Stimulated activated memory B cell treated with anti-CD40 and anti-IgM and Interleukin-4, amounts not matched to agents 10 μg/mL and 1 μg/mL and 100 μg/mL, for 72 hours (primary cell): ENCODE measurements at regions not wholly inside any gene's neighbourhood (a gene's known extent, or its start where the extent isn't known, plus 50 kb on each side); places are given as distances from the start of the nearest gene placed in this dataset.

Experiments
- ATAC-seq: fragments of 150-1000 bp; cut with Tn5 transposase; 2 replicates; pipeline ENCODE4 v1.10.0; 2021
- H3K27ac Mint-ChIP-seq: one replicate; pipeline ENCODE4 v1.8.0; 2022; ENCODE audit warnings: mild to moderate bottlenecking, mixed read lengths
- H3K27me3 Mint-ChIP-seq: one replicate; pipeline ENCODE4 v1.8.0; 2022; ENCODE audit warnings: mixed read lengths
- H3K36me3 Mint-ChIP-seq: one replicate; pipeline ENCODE4 v1.8.0; 2022; ENCODE audit warnings: mixed read lengths
- H3K4me1 Mint-ChIP-seq: one replicate; pipeline ENCODE4 v1.8.0; 2022; ENCODE audit warnings: mixed read lengths
- H3K4me3 Mint-ChIP-seq: one replicate; pipeline ENCODE4 v1.8.0; 2022; ENCODE audit warnings: mild to moderate bottlenecking, moderate library complexity, mixed read lengths
- H3K9me3 Mint-ChIP-seq: one replicate; pipeline ENCODE4 v1.8.0; 2022; ENCODE audit warnings: mixed read lengths

- ATAC-seq = no peak
- H3K4me3 Mint-ChIP-seq = no peak overlapping the region
- H3K4me1 Mint-ChIP-seq = no peaks in the 10 kb centered on the region
- H3K27ac Mint-ChIP-seq = no peak overlapping the region
- H3K36me3 Mint-ChIP-seq = no peaks in the 10 kb centered on the region
- H3K9me3 Mint-ChIP-seq = peaks cover 3% of the 10 kb centered on the region
- no peaks in the 10 kb centered on the region for H3K27me3 Mint-ChIP-seq
Observed at GRCh38 chr13:64305246-64305645, 2889.6 kb upstream of the PCDH20 start.

DNA sequence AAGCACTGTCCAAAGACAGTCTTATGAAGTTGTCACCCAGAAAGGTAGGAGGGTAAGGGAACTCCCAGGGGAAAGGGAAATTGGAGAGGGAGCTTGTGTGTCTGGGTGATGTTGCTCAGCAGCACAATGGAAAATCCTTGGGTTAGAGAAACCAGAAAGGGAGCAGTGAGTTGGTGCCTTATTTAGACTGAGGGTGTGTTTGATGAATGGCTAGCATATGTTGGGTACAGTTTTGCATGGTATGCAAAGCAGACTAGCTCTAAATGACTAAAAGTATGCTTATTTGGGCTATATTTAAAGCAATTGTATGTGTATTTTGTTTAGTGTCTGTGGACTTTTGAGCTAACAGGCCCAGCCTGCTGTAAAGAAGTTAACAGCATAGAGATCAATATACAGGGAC, 2884.6 kb upstream of the PCDH20 start:
- Mint-ChIP-seq H3K9me3 (peaks cover 3% of the 10 kb centered on the region), H3K27ac (no peak overlapping the region)

GRCh38 chr13:64293923-64294322, 2878.3 kb upstream of the PCDH20 start:
- Mint-ChIP-seq H3K27ac (no peak overlapping the region), H3K9me3 (peaks cover 14% of the 10 kb centered on the region), H3K4me3 (no peak overlapping the region), H3K27me3 (no peaks in the 10 kb centered on the region), H3K4me1 (no peaks in the 10 kb centered on the region), H3K36me3 (no peaks in the 10 kb centered on the region)
- ATAC-seq = no peak

More for the DNA sequence above, 2884.6 kb upstream of the PCDH20 start:
- no peaks in the 10 kb centered on the region for H3K4me1 Mint-ChIP-seq
- H3K36me3 Mint-ChIP-seq = no peaks in the 10 kb centered on the region
- no peaks in the 10 kb centered on the region for H3K27me3 Mint-ChIP-seq
- no peak for ATAC-seq
- H3K4me3 Mint-ChIP-seq = no peak overlapping the region

DNA sequence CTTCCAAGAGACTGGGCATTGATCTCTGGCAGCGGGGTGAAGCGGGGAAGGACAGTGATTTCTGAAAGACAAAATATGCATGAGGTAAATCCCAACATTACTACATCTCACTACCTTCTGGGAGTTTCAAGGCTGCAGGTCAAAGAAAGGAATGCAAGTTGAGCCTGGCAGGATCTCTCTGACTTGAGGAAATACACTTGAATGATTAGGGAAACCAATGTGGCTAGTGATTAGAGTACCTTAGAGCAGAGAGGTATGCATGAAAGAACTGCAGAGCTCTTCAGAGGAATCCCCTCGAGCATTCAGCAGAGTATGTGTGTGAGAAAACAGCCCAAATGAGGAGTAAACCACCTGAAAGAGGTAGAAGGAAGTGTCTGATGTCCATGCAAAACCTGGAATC, 2874.1 kb upstream of the PCDH20 start:
- Mint-ChIP-seq H3K9me3 (peaks cover 15% of the 10 kb centered on the region), H3K27ac (no peak overlapping the region), H3K4me3 (no peak overlapping the region), H3K36me3 (no peaks in the 10 kb centered on the region), H3K27me3 (no peaks in the 10 kb centered on the region), H3K4me1 (no peaks in the 10 kb centered on the region)
- no peak for ATAC-seq

DNA sequence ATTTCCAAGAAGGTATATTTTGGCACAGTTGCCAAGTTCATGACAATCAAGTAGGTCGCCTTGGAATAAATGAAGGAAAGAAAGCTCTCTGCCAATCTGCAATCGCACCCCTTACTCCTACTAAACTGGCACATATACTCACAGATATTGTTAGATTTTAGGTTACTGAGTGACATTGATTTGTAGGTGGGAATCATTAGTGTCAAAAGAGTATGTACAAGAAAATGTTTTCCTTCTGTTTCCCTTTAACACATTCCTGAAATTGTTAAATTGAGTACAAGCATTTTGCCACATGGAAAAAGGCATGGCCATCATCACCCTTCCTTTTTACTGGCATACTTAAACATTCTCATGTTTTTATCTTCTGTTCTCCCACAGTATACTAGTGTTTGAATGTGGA, 2868.3 kb upstream of the PCDH20 start:
- Mint-ChIP-seq H3K9me3 (peaks cover 6% of the 10 kb centered on the region), H3K27ac (no peak overlapping the region), H3K27me3 (no peaks in the 10 kb centered on the region), H3K4me1 (no peaks in the 10 kb centered on the region), H3K36me3 (no peaks in the 10 kb centered on the region), H3K4me3 (no peak overlapping the region)
- ATAC-seq = no peak

DNA sequence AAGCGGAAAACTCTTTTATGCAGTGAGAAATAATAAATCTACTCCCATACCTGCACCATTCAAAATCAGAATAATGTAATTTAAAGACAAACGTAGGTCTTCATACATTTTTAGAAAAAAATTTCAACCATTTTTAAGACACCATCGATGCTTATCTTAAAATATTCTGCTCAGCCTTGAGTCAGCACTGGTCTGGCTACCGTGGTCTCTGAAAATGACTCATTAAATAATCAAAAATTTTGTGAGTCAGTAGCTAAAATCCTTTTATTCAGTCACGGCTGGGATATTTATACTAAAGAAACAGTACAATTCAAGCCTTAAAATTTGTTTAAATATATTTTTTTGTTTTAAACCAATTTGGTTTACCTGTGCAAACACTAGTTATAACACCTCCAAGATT, 2862.8 kb upstream of the PCDH20 start:
- Mint-ChIP-seq H3K4me3 (no peak overlapping the region), H3K27me3 (no peaks in the 10 kb centered on the region), H3K4me1 (no peaks in the 10 kb centered on the region), H3K27ac (no peak overlapping the region), H3K9me3 (peaks cover 7% of the 10 kb centered on the region), H3K36me3 (no peaks in the 10 kb centered on the region)
- ATAC-seq = no peak

DNA sequence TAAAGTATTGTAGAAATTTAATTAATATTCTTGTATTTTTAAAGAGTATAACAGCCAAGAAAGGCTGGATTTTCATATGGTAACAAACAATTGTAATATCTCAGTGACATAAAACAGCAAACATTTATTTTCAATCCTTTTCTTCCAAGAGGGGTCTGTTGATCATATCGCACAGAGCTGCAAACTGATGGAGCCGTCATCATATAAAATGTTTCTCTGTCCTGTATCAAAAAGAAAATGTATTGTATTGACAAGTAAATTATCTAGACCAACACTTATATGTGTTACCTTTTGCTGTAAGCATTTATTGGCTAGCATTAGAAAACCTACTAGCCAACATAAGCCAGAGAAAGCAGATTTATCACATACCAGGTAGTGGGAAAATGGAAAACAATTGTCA, 2861.4 kb upstream of the PCDH20 start:
- no peak for ATAC-seq
- Mint-ChIP-seq H3K4me1 (no peaks in the 10 kb centered on the region), H3K27ac (no peak overlapping the region), H3K9me3 (peaks cover 7% of the 10 kb centered on the region), H3K27me3 (no peaks in the 10 kb centered on the region), H3K36me3 (no peaks in the 10 kb centered on the region), H3K4me3 (no peak overlapping the region)

GRCh38 chr13:64276232-64276631, 2860.6 kb upstream of the PCDH20 start:
- ATAC-seq = no peak
- H3K4me1 Mint-ChIP-seq = no peaks in the 10 kb centered on the region
- H3K4me3 Mint-ChIP-seq = no peak overlapping the region
- H3K9me3 Mint-ChIP-seq = peaks cover 7% of the 10 kb centered on the region
- no peaks in the 10 kb centered on the region for H3K36me3 Mint-ChIP-seq
- no peak overlapping the region for H3K27ac Mint-ChIP-seq
- no peaks in the 10 kb centered on the region for H3K27me3 Mint-ChIP-seq

GRCh38 chr13:64274481-64275217, 2859.0 kb upstream of the PCDH20 start:
- Mint-ChIP-seq H3K27ac (no peak overlapping the region), H3K36me3 (no peaks in the 10 kb centered on the region), H3K4me1 (no peaks in the 10 kb centered on the region), H3K27me3 (no peaks in the 10 kb centered on the region), H3K4me3 (no peak overlapping the region), H3K9me3 (peaks cover 5% of the 10 kb centered on the region)
- ATAC-seq = no peak

GRCh38 chr13:64273780-64274179, 2858.1 kb upstream of the PCDH20 start:
- H3K27me3 Mint-ChIP-seq = no peaks in the 10 kb centered on the region
- H3K4me1 Mint-ChIP-seq = no peaks in the 10 kb centered on the region
- no peak for ATAC-seq
- no peak overlapping the region for H3K27ac Mint-ChIP-seq
- H3K9me3 Mint-ChIP-seq = peaks cover 5% of the 10 kb centered on the region
- H3K36me3 Mint-ChIP-seq = no peaks in the 10 kb centered on the region
- no peak overlapping the region for H3K4me3 Mint-ChIP-seq

- ATAC-seq = no peak
- no peaks in the 10 kb centered on the region for H3K27me3 Mint-ChIP-seq
- H3K4me1 Mint-ChIP-seq = no peaks in the 10 kb centered on the region
- no peak overlapping the region for H3K4me3 Mint-ChIP-seq
- H3K27ac Mint-ChIP-seq = no peak overlapping the region
- no peaks in the 10 kb centered on the region for H3K36me3 Mint-ChIP-seq
- peaks cover 5% of the 10 kb centered on the region for H3K9me3 Mint-ChIP-seq
Observed at GRCh38 chr13:64272681-64273080, 2857.0 kb upstream of the PCDH20 start.

GRCh38 chr13:64266024-64266423, 2850.4 kb upstream of the PCDH20 start:
- H3K27ac Mint-ChIP-seq = no peak overlapping the region
- ATAC-seq = no peak
- peaks cover 8% of the 10 kb centered on the region for H3K9me3 Mint-ChIP-seq
- no peaks in the 10 kb centered on the region for H3K4me1 Mint-ChIP-seq
- no peaks in the 10 kb centered on the region for H3K36me3 Mint-ChIP-seq
- H3K27me3 Mint-ChIP-seq = no peaks in the 10 kb centered on the region
- H3K4me3 Mint-ChIP-seq = no peak overlapping the region

GRCh38 chr13:64263285-64263684, 2847.6 kb upstream of the PCDH20 start:
- no peak for ATAC-seq
- Mint-ChIP-seq H3K4me3 (no peak overlapping the region), H3K9me3 (peaks cover 10% of the 10 kb centered on the region)

DNA sequence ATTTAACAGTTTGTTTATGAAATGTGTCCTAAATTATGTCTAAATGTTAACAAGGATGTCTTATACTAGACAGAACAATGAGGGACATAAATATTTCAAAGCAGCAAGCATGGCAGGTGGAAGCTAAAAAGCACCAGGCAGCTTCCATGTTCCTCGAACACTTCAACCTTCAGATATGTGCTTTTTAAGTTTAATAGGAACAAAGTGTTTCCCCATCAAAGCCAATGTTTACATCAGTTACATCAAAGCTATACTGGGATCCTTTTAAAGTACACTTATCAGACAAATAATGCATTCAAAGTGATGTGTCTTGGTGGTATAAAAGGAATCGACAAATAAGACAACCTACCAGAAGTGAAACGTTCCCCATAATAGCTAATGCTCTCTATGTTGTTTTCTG, 2841.1 kb upstream of the PCDH20 start:
- Mint-ChIP-seq H3K4me1 (no peaks in the 10 kb centered on the region), H3K4me3 (no peak overlapping the region), H3K27ac (no peak overlapping the region), H3K9me3 (peaks cover 10% of the 10 kb centered on the region), H3K27me3 (no peaks in the 10 kb centered on the region), H3K36me3 (no peaks in the 10 kb centered on the region)
- no peak for ATAC-seq

More at GRCh38 chr13:64263285-64263684, 2847.6 kb upstream of the PCDH20 start:
- H3K4me1 Mint-ChIP-seq = no peaks in the 10 kb centered on the region
- H3K27ac Mint-ChIP-seq = no peak overlapping the region
- H3K36me3 Mint-ChIP-seq = no peaks in the 10 kb centered on the region
- no peaks in the 10 kb centered on the region for H3K27me3 Mint-ChIP-seq

DNA sequence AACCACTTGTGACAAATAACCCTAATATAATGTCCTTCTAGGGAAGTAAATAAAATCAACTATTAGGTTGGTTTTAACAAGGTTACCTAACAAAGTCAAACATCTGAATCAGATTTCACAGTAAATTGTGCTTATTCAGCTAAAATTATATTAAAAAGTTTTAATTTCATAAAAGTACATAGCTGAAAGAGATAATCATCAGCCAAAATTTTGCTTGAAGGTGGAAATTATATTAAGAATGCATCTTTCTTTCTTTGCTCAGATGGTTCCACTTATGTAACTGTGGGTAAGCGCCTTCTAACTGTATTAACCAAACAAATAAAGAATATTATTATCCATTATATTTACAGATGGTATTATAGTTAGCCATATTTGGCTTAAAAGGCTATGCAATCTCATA, 2840.3 kb upstream of the PCDH20 start:
- Mint-ChIP-seq H3K4me1 (no peaks in the 10 kb centered on the region), H3K36me3 (no peaks in the 10 kb centered on the region), H3K9me3 (peaks cover 10% of the 10 kb centered on the region), H3K27me3 (no peaks in the 10 kb centered on the region), H3K4me3 (no peak overlapping the region), H3K27ac (no peak overlapping the region)
- no peak for ATAC-seq

DNA sequence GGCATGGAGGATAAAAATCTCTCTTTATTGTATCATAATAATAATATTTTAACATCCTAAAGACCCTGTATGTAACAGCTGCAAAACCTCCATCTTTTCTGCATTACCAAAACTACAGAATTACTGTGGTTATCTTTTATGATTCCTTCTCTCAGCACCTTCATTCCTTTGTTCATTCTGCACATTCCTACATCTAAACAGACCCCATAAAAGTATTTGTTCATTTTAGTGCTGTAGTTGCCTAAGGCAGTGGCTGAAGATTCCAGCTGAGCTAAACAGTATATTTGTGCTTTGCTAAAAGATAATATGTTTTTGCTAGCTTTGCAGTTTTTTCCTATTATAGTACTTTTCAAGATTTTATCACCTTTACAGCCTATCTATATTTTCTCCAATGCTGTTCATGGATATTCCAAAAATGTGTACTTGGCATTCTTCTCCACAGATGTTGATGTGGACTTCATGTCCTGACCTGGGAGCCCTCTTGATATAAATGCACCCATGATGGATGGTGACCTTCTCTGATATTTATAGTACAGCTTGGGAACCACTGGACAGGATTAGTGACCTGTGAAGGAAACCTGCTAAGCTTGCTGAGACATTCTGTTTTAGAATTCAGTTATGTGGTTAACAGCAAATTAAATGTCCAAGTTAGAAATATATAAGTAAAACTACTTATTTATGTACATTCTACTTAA, 2832.9 kb upstream of the PCDH20 start:
- no peak for ATAC-seq
- H3K27me3 Mint-ChIP-seq = no peaks in the 10 kb centered on the region
- H3K4me1 Mint-ChIP-seq = no peaks in the 10 kb centered on the region
- H3K4me3 Mint-ChIP-seq = no peak overlapping the region
- no peak overlapping the region for H3K27ac Mint-ChIP-seq
- H3K36me3 Mint-ChIP-seq = no peaks in the 10 kb centered on the region
- peaks cover 5% of the 10 kb centered on the region for H3K9me3 Mint-ChIP-seq
